Effector memory CD8-positive, alpha-beta T cell (primary cell): ENCODE measurements at regions not wholly inside any gene's neighbourhood (a gene's known extent, or its start where the extent isn't known, plus 50 kb on each side); places are given as distances from the start of the nearest gene placed in this dataset.

Experiments
- ATAC-seq: fragments of 150-1000 bp; cut with Tn5 transposase; replicated peaks from 2 replicates; pipeline ENCODE4 v1.10.0; 2021; ENCODE audit warnings: mild to moderate bottlenecking, moderate library complexity
- DNase-seq, 3 experiments: peaks; one replicate each; pipeline ENCODE4 v3.0.0; 2021
- H3K27ac Mint-ChIP-seq, 2 donors: one replicate each; pipeline ENCODE4 v1.8.0; 2022; ENCODE audit warnings: mild to moderate bottlenecking in 2 of 2, mixed read lengths in 2 of 2, moderate library complexity in 2 of 2
- H3K27me3 Mint-ChIP-seq, 2 donors: one replicate each; pipeline ENCODE4 v1.8.0; 2022; ENCODE audit warnings: mixed read lengths in 2 of 2
- H3K36me3 Mint-ChIP-seq: one replicate; pipeline ENCODE4 v1.8.0; 2022; ENCODE audit warnings: mild to moderate bottlenecking, moderate library complexity, mixed read lengths; ENCODE audit not compliant: insufficient read depth
- H3K4me1 Mint-ChIP-seq, 2 donors: one replicate each; pipeline ENCODE4 v1.8.0; 2022; ENCODE audit warnings: low read depth in 2 of 2, mixed read lengths in 2 of 2
- H3K4me3 Mint-ChIP-seq, 2 donors: one replicate each; pipeline ENCODE4 v1.8.0; 2022; ENCODE audit warnings: mild to moderate bottlenecking in 2 of 2, mixed read lengths in 2 of 2, moderate library complexity in 2 of 2
- H3K9me3 Mint-ChIP-seq, 2 donors: one replicate each; pipeline ENCODE4 v1.8.0; 2022; ENCODE audit warnings: mixed read lengths in 2 of 2

DNA sequence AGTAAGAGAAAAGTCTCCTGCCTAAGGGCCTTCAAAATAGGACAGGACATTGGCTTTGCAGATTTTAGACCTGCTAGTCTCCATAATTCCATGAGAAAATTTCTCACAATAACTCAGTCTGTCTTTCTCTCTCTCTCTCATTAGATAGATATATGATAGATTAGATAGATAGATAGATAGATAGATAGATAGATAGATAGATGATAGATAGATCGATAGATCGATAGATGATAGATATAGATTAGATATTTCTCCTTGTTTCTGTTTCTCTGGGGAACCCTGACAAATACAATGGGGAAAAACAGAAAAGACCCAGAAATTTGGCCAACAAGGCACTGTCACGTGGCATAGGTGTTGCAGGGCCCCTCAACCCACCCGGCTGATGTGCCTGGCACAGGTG is 84.4 kb upstream of the ALDH1B1 start:
- H3K4me1 Mint-ChIP-seq: peaks cover 0 to 2% of the 10 kb centered on the region in 2 donors
- DNase-seq: no peak
- ATAC-seq: no peak

DNA sequence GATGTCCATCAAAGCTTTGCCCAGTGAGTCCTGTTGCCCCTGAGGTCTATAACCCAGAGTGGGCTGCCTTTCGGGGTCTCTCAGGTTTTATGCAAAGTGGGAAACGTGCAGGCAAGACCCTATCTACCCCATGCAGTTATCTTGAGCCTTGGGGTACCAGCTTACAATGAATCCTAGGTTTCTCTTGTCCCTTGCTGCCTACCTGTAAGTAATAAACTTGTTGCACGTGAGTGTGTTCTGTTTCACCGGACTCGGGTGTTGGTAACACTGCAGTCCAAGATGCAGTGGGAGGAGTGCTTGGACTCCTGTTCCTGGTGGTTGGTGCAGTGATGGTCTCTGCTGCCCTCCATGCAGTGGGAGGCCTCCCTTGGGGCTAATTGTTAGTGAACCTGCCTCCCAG is 85.6 kb upstream of the ALDH1B1 start:
- peaks cover 31 to 42% of the 10 kb centered on the region in 2 donors for H3K27me3 Mint-ChIP-seq
- no peaks in the 10 kb centered on the region for H3K4me1 Mint-ChIP-seq
- H3K36me3 Mint-ChIP-seq: no peaks in the 10 kb centered on the region
- no peak overlapping the region for H3K27ac Mint-ChIP-seq
- H3K4me3 Mint-ChIP-seq: no peak overlapping the region
- DNase-seq (no peak), ATAC-seq (no peak)
- H3K9me3 Mint-ChIP-seq: no peaks in the 10 kb centered on the region

More for the DNA sequence above, 84.4 kb upstream of the ALDH1B1 start:
- Mint-ChIP-seq H3K27me3 (peaks cover 38 to 47% of the 10 kb centered on the region in 2 donors), H3K36me3 (no peaks in the 10 kb centered on the region), H3K4me3 (no peak overlapping the region), H3K27ac (no peak overlapping the region), H3K9me3 (no peaks in the 10 kb centered on the region)

DNA sequence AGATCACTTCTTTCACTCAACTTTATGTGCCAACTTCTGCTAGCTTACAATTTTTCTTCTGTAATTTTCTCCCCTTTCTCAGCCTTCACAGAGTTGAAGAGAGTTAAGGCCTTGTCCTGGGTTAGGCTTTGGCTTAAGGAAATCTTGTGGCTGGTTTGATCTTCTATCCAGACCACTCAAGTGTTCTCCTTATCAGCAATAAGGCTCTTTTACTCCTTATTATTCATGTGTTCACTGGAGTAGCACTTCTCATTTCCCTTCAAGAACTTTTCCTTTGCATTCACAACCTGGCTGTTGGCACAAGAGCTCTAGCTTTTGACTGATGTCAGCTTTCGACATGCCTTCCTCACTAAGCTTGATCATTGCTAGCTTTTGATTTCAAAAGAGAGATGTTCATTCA is 86.9 kb upstream of the ALDH1B1 start:
- DNase-seq: no peak
- no peak overlapping the region for H3K4me3 Mint-ChIP-seq
- no peak overlapping the region for H3K27ac Mint-ChIP-seq
- H3K4me1 Mint-ChIP-seq: no peaks in the 10 kb centered on the region
- no peak for ATAC-seq
- no peaks in the 10 kb centered on the region for H3K9me3 Mint-ChIP-seq
- peaks cover 28 to 37% of the 10 kb centered on the region in 2 donors for H3K27me3 Mint-ChIP-seq
- H3K36me3 Mint-ChIP-seq: no peaks in the 10 kb centered on the region

- Mint-ChIP-seq H3K36me3 (no peaks in the 10 kb centered on the region), H3K9me3 (no peaks in the 10 kb centered on the region), H3K27ac (no peak overlapping the region), H3K4me1 (no peaks in the 10 kb centered on the region), H3K27me3 (peaks cover 11 to 15% of the 10 kb centered on the region in 2 donors), H3K4me3 (no peak overlapping the region)
- ATAC-seq (no peak), DNase-seq (no peak)
Measured at GRCh38 chr9:38301376-38302106, 91.0 kb upstream of the ALDH1B1 start.

- DNase-seq: no peak
- Mint-ChIP-seq H3K27ac (no peak overlapping the region), H3K4me3 (no peak overlapping the region)
Measured at GRCh38 chr9:38299856-38300255, 92.6 kb upstream of the ALDH1B1 start.

DNA sequence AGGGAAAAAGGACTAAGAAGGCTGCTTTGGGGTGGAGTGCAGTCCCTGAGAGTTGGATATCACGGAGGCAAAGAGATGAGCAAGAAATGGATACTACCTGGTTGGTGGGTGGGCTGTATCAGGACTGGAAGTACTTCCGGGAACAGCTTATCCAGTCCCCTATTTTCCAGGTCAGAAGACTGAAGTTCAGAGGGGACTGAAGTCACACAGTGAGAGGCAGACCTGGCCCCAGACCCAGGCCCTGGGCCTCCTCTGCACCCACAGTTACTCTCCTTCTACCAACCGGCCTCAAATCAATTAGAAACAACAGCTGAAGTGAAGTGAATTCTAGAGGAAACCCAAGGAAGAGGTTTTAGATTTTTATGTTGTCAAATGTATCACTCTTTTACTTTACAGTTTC is 93.6 kb upstream of the ALDH1B1 start:
- no peak overlapping the region for H3K27ac Mint-ChIP-seq
- peaks cover 16 to 21% of the 10 kb centered on the region in 2 donors for H3K27me3 Mint-ChIP-seq
- DNase-seq: no peak
- H3K4me3 Mint-ChIP-seq: no peak overlapping the region
- H3K36me3 Mint-ChIP-seq: no peaks in the 10 kb centered on the region
- no peaks in the 10 kb centered on the region for H3K4me1 Mint-ChIP-seq
- ATAC-seq: no peak
- no peaks in the 10 kb centered on the region for H3K9me3 Mint-ChIP-seq

More at GRCh38 chr9:38299856-38300255, 92.6 kb upstream of the ALDH1B1 start:
- H3K36me3 Mint-ChIP-seq: no peaks in the 10 kb centered on the region
- H3K27me3 Mint-ChIP-seq: peaks cover 16 to 21% of the 10 kb centered on the region in 2 donors
- no peaks in the 10 kb centered on the region for H3K4me1 Mint-ChIP-seq
- H3K9me3 Mint-ChIP-seq: no peaks in the 10 kb centered on the region
- ATAC-seq: no peak

DNA sequence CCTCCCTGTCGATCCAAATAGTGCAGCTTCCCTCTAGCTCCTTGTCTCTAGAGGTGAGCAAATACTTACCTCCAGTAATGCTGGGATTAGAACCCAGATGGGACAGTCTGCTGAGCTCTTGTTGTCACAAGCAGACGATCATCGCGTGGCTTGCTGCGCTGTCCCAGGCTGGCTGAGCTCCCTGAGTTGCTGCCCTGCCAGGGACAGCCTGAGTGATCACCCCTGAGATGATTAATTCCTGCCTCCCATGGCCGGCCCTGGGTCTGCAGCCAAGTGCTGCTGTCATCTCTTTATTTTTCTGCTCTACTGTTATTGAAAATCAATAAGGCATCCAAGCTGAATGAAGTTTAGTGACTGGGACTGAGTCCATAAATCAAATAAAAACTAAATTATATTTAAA is 94.0 kb upstream of the ALDH1B1 start:
- ATAC-seq (no peak), DNase-seq (no peak)
- peaks cover 16 to 21% of the 10 kb centered on the region in 2 donors for H3K27me3 Mint-ChIP-seq
- no peak overlapping the region for H3K4me3 Mint-ChIP-seq
- no peaks in the 10 kb centered on the region for H3K4me1 Mint-ChIP-seq
- no peaks in the 10 kb centered on the region for H3K9me3 Mint-ChIP-seq
- H3K27ac Mint-ChIP-seq: no peak overlapping the region
- no peaks in the 10 kb centered on the region for H3K36me3 Mint-ChIP-seq

DNA sequence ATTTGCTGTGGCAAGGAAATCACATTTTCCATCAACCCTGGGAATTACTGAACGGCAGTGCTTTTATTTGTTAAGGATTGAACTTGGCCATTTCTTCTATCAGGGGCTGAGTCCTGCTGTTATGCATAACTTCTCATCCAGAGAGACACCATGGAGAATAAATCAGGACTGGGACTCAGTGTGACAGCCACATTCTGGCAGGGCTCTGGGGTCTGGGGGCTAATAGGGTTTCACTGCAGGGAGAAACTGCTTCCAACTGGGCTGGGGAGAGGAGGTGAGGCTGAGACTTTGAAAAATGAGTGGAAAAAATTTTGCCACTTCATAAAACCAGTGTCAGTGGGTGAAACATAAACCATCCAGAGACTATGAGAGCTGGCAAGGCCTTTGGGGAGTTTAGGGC is 95.7 kb upstream of the ALDH1B1 start:
- Mint-ChIP-seq H3K4me1 (no peaks in the 10 kb centered on the region), H3K27me3 (peaks cover 13% of the 10 kb centered on the region in 2 donors), H3K27ac (no peak overlapping the region), H3K4me3 (no peak overlapping the region), H3K36me3 (no peaks in the 10 kb centered on the region), H3K9me3 (no peaks in the 10 kb centered on the region)
- ATAC-seq (no peak), DNase-seq (no peak)

DNA sequence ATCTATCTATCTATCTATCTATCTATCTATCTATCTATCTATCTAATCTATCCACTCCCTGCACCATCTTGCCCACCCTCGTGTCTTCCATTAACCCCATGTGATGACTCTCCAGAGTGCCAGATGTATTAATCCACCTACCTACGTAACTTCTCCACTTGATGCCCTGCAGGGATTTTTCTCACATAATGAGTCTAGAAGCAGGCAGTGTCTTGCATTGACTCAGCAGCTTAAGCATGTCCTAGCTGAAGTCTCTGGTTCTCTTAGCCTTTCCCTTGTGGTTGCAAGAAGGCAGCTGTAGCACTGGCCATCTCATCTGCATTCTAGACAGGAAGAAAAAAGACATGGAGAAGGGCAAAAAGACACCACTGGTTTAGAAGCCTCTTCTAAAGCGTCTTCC is 96.7 kb upstream of the ALDH1B1 start:
- Mint-ChIP-seq H3K9me3 (no peaks in the 10 kb centered on the region), H3K27ac (no peak overlapping the region), H3K36me3 (no peaks in the 10 kb centered on the region), H3K27me3 (peaks cover 8 to 9% of the 10 kb centered on the region in 2 donors), H3K4me3 (no peak overlapping the region), H3K4me1 (no peaks in the 10 kb centered on the region)
- DNase-seq: no peak
- ATAC-seq: no peak

DNA sequence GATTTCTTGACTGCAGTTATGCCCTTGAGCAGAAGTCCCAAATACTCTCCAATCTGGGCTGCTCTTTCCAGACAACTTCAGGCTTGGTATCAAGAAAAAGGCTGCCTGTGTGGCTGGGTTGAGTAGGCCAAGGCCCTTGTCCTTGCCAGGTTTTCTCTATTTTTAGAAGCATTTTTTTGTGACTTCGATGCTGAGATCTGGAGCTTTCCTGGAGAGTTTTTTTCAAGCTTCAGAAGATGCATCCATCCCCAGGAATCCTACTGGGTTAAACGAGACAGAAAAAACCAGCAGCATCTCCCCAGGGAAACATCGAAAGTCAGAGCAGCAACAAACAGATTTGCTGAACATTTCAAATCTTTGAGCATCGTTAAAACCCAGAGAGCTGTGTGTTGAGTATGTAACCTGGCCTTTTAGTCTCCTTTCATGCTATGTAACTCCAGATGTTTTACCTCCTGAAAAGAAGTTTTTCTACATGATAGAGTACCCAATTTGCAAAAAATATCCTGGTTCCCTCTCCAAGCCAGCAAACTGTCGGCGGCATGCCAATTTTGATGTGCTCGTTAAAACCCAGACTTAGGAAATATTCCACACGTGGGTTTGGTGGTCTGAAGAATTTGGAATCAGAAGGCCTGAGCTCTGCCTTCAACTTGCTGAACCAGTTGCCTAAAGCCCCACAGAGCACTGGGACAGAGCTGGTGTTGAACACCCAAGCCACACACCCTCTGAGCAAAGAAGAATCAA is 98.1 kb upstream of the ALDH1B1 start:
- Mint-ChIP-seq H3K36me3 (no peaks in the 10 kb centered on the region), H3K27ac (no peak overlapping the region), H3K9me3 (no peaks in the 10 kb centered on the region), H3K4me3 (no peak overlapping the region), H3K27me3 (peaks cover 8 to 9% of the 10 kb centered on the region in 2 donors), H3K4me1 (no peaks in the 10 kb centered on the region)
- DNase-seq (no peak), ATAC-seq (no peak)

DNA sequence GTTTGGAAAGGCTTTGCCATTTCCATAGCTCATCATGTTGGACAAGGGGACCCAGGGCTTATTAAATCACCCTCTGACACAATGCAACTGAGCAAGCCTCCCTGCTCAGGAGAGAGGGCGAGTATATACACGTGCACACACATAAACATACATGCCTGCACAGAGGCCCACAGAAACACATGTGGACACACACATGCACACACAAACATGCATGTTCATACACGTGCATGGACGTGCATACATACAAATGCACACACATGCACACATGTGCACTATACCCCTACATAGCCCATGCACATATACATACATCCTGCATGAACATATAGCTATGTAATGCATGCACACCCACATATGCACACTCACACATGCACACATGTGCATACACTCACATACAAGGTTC is 99.5 kb upstream of the ALDH1B1 start:
- H3K27me3 Mint-ChIP-seq: peaks cover 8 to 9% of the 10 kb centered on the region in 2 donors
- DNase-seq (no peak), ATAC-seq (no peak)
- no peaks in the 10 kb centered on the region for H3K4me1 Mint-ChIP-seq
- no peak overlapping the region for H3K4me3 Mint-ChIP-seq
- no peak overlapping the region for H3K27ac Mint-ChIP-seq
- H3K9me3 Mint-ChIP-seq: no peaks in the 10 kb centered on the region
- no peaks in the 10 kb centered on the region for H3K36me3 Mint-ChIP-seq

DNA sequence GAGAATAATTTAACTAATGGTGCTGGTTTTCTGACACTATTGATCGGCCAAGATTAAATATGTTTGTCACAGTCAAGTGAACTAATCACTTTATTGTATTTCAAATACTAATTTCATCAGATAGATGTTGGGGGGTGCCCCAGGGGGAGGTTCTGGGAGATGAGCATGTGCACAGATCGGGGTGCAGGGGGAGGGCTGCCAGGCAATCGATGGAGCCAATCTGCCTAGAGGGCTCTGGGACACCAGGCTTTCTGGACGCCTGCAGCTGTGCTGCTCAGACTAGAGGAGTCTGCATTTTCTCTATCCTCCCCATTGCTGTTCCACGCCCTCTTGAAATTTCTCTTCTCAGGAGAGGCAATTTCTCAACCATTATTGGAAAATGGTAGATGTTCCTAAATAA is 100.0 kb upstream of the ALDH1B1 start:
- ATAC-seq: no peak
- Mint-ChIP-seq H3K4me3 (no peak overlapping the region), H3K36me3 (no peaks in the 10 kb centered on the region), H3K9me3 (no peaks in the 10 kb centered on the region), H3K4me1 (no peaks in the 10 kb centered on the region), H3K27me3 (peaks cover 8 to 9% of the 10 kb centered on the region in 2 donors), H3K27ac (no peak overlapping the region)
- DNase-seq: no peak

DNA sequence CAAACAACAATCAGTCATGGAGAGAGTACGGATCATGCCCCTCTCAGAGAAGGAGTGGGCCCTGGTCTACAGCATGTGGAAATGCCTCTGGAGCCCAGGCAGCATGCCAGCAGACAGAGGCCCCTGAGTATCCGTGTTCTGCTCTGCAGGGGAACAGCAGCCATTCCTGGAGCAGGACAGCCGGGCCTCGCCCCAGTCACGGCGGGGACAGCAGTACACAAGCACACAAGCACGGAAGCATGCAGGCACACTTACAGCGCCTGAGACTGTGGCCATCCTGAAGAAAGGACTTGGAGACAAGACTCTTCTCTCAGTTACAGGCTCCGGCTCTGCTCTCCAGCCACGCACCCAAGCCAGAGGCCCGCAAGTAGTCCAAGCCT is 102.6 kb upstream of the ALDH1B1 start:
- DNase-seq (no peak), ATAC-seq (no peak)
- Mint-ChIP-seq H3K27me3 (peaks cover 0 to 5% of the 10 kb centered on the region in 2 donors), H3K4me3 (no peak overlapping the region), H3K36me3 (no peaks in the 10 kb centered on the region), H3K9me3 (no peaks in the 10 kb centered on the region), H3K27ac (no peak overlapping the region), H3K4me1 (no peaks in the 10 kb centered on the region)

GRCh38 chr9:38289236-38289865 is 103.2 kb upstream of the ALDH1B1 start:
- ATAC-seq (no peak), DNase-seq (no peak)
- H3K9me3 Mint-ChIP-seq: no peaks in the 10 kb centered on the region
- no peaks in the 10 kb centered on the region for H3K4me1 Mint-ChIP-seq
- no peak overlapping the region for H3K4me3 Mint-ChIP-seq
- H3K36me3 Mint-ChIP-seq: no peaks in the 10 kb centered on the region
- H3K27me3 Mint-ChIP-seq: peaks cover 0 to 5% of the 10 kb centered on the region in 2 donors
- no peak overlapping the region for H3K27ac Mint-ChIP-seq
